Mesothelial cell of epicardium (in vitro differentiated cells): ENCODE measurements at regions not wholly inside any gene's neighbourhood (a gene's known extent, or its start where the extent isn't known, plus 50 kb on each side); places are given as distances from the start of the nearest gene placed in this dataset.

Experiments used
- DNase-seq, 2 experiments: peaks; one replicate each; pipeline ENCODE4 v3.0.0; 2021; ENCODE audit warnings: low spot score in 2 of 2; ENCODE audit not compliant: unreplicated experiment in 2 of 2
- H3K27ac Mint-ChIP-seq: 2 replicates; pipeline ENCODE4 v1.8.0; 2021; ENCODE audit warnings: mixed read lengths
- H3K27me3 Mint-ChIP-seq: 2 replicates; pipeline ENCODE4 v1.8.0; 2021; ENCODE audit warnings: low read depth, mixed read lengths
- H3K36me3 Mint-ChIP-seq: 2 replicates; pipeline ENCODE4 v1.8.0; 2021; ENCODE audit warnings: mixed read lengths
- H3K4me1 Mint-ChIP-seq: 2 replicates; pipeline ENCODE4 v1.8.0; 2021; ENCODE audit warnings: mixed read lengths
- H3K4me3 Mint-ChIP-seq: 2 replicates; pipeline ENCODE4 v1.8.0; 2021; ENCODE audit warnings: mild to moderate bottlenecking, moderate library complexity, mixed read lengths
- H3K9me3 Mint-ChIP-seq: 2 replicates; pipeline ENCODE4 v1.8.0; 2021; ENCODE audit warnings: mixed read lengths
- CTCF ChIP-seq: fragments of 200-600 bp; sonication (generic); IDR thresholded peaks from one replicate; pipeline ENCODE4 v1.5.0; 2021; ENCODE audit warnings: antibody characterized with exemption; ENCODE audit not compliant: unreplicated experiment

DNA sequence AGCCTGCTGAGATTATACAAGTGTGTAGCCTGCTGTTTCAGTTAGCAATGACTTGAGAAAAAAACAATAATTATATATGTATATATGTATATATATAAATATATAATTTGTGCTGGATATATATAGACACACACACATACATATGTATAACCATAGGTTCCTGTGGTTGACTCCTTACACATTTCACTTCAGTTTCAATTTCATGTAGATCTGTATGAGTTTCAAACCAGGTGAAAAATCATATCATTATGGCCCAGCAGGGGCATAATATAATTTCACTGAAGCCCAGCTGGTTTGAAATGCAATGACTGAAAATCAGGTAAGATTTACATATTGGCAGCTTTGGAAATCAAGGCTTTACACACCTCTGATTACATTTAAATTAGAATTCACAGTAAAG lies 690.4 kb upstream of the CDH18 start:
- peaks cover 9% of the 10 kb centered on the region for H3K4me1 Mint-ChIP-seq
- TF ChIP-seq CTCF = no peak
- no peak overlapping the region for H3K27ac Mint-ChIP-seq

GRCh38 chr5:20660588-20660987 lies 672.6 kb upstream of the CDH18 start:
- no peaks in the 10 kb centered on the region for H3K9me3 Mint-ChIP-seq
- H3K27me3 Mint-ChIP-seq = peaks cover 3% of the 10 kb centered on the region
- H3K36me3 Mint-ChIP-seq = no peaks in the 10 kb centered on the region
- H3K4me1 Mint-ChIP-seq = no peaks in the 10 kb centered on the region
- no peak for TF ChIP-seq CTCF
- H3K27ac Mint-ChIP-seq = no peak overlapping the region
- no peak for DNase-seq
- no peak overlapping the region for H3K4me3 Mint-ChIP-seq

More for the DNA sequence above, 690.4 kb upstream of the CDH18 start:
- no peaks in the 10 kb centered on the region for H3K36me3 Mint-ChIP-seq
- no peak for DNase-seq
- H3K9me3 Mint-ChIP-seq = peaks cover 4% of the 10 kb centered on the region
- H3K27me3 Mint-ChIP-seq = no peaks in the 10 kb centered on the region
- H3K4me3 Mint-ChIP-seq = no peak overlapping the region

GRCh38 chr5:20656262-20656661 lies 668.3 kb upstream of the CDH18 start:
- H3K27ac Mint-ChIP-seq = no peak overlapping the region
- H3K4me3 Mint-ChIP-seq = no peak overlapping the region
- no peaks in the 10 kb centered on the region for H3K4me1 Mint-ChIP-seq
- no peaks in the 10 kb centered on the region for H3K36me3 Mint-ChIP-seq
- DNase-seq = no peak
- H3K27me3 Mint-ChIP-seq = no peaks in the 10 kb centered on the region
- peaks cover 22% of the 10 kb centered on the region for H3K9me3 Mint-ChIP-seq
- no peak for TF ChIP-seq CTCF

GRCh38 chr5:20655211-20655610 lies 667.2 kb upstream of the CDH18 start:
- no peak overlapping the region for H3K4me3 Mint-ChIP-seq

DNA sequence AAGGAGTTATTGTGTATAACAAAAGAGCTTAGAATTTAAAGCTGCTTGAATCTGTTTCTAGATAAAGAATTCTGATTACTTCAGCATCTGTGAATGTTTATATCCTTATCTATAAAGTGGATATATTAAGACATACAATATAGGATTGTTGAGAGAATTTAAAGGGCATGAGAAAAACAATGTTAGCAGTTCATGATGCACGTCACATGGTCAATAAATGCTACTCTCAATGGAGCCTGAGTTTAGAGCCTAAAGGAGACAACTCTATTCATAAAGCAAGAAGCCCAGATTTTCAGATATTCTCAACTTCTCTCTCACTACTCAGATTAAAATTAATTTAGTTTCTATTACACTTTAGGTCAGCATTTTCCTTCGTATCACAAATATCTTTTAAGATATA lies 666.7 kb upstream of the CDH18 start:
- no peak for DNase-seq
- H3K36me3 Mint-ChIP-seq = no peaks in the 10 kb centered on the region
- H3K4me3 Mint-ChIP-seq = no peak overlapping the region
- no peaks in the 10 kb centered on the region for H3K4me1 Mint-ChIP-seq
- peaks cover 38% of the 10 kb centered on the region for H3K9me3 Mint-ChIP-seq
- TF ChIP-seq CTCF = no peak
- H3K27ac Mint-ChIP-seq = no peak overlapping the region
- H3K27me3 Mint-ChIP-seq = no peaks in the 10 kb centered on the region

More at GRCh38 chr5:20655211-20655610, 667.2 kb upstream of the CDH18 start:
- Mint-ChIP-seq H3K27ac (no peak overlapping the region), H3K4me1 (no peaks in the 10 kb centered on the region), H3K36me3 (no peaks in the 10 kb centered on the region), H3K27me3 (no peaks in the 10 kb centered on the region), H3K9me3 (peaks cover 33% of the 10 kb centered on the region)
- no peak for DNase-seq
- TF ChIP-seq CTCF = no peak

- no peak overlapping the region for H3K4me3 Mint-ChIP-seq
- no peaks in the 10 kb centered on the region for H3K27me3 Mint-ChIP-seq
- no peaks in the 10 kb centered on the region for H3K36me3 Mint-ChIP-seq
- H3K4me1 Mint-ChIP-seq = peaks cover under 1% of the 10 kb centered on the region
- no peak overlapping the region for H3K27ac Mint-ChIP-seq
- peaks cover 42% of the 10 kb centered on the region for H3K9me3 Mint-ChIP-seq
- TF ChIP-seq CTCF = no peak
- DNase-seq = no peak
Measured at GRCh38 chr5:20654033-20654432, 666.0 kb upstream of the CDH18 start.
